ENCODE measurements at regions not wholly inside any gene's neighbourhood (a gene's known extent, or its start where the extent isn't known, plus 50 kb on each side); places are given as distances from the start of the nearest gene placed in this dataset.

- no peak overlapping the region for H3K27ac Mint-ChIP-seq (ENCODE audit: unreplicated experiment)
Observed at GRCh38 chr2:217419055-217419671, 559.3 kb upstream of the TNP1 start.

GRCh38 chr2:217418544-217418943 lies 558.7 kb upstream of the TNP1 start:
- DNase-seq (ENCODE audit: low spot score): no peak
- H3K27me3 Mint-ChIP-seq (ENCODE audit: unreplicated experiment): peaks cover 1% of the 10 kb centered on the region
- H3K27ac Mint-ChIP-seq (ENCODE audit: unreplicated experiment): no peak overlapping the region
- no peak for TF ChIP-seq CTCF (IDR thresholded peaks at IDR 0.05; ENCODE audit: unreplicated experiment)
- H3K9me3 Mint-ChIP-seq (ENCODE audit: unreplicated experiment): no peaks in the 10 kb centered on the region
- no peaks in the 10 kb centered on the region for H3K36me3 Mint-ChIP-seq (ENCODE audit: low read depth, unreplicated experiment)
- H3K4me1 Mint-ChIP-seq (ENCODE audit: unreplicated experiment): no peaks in the 10 kb centered on the region
- no peak overlapping the region for H3K4me3 Mint-ChIP-seq (ENCODE audit: unreplicated experiment)

More at GRCh38 chr2:217419055-217419671, 559.3 kb upstream of the TNP1 start:
- no peaks in the 10 kb centered on the region for H3K9me3 Mint-ChIP-seq (ENCODE audit: unreplicated experiment)
- no peak overlapping the region for H3K4me3 Mint-ChIP-seq (ENCODE audit: unreplicated experiment)
- no peaks in the 10 kb centered on the region for H3K4me1 Mint-ChIP-seq (ENCODE audit: unreplicated experiment)
- peaks cover 1% of the 10 kb centered on the region for H3K27me3 Mint-ChIP-seq (ENCODE audit: unreplicated experiment)
- H3K36me3 Mint-ChIP-seq (ENCODE audit: low read depth, unreplicated experiment): no peaks in the 10 kb centered on the region
- no peak for DNase-seq (ENCODE audit: low spot score)
- no peak for TF ChIP-seq CTCF (IDR thresholded peaks at IDR 0.05; ENCODE audit: unreplicated experiment)

GRCh38 chr2:217418090-217418489 lies 558.2 kb upstream of the TNP1 start:
- TF ChIP-seq CTCF (IDR thresholded peaks at IDR 0.05; ENCODE audit: unreplicated experiment): no peak
- Mint-ChIP-seq H3K27me3 (ENCODE audit: unreplicated experiment) (peaks cover 1% of the 10 kb centered on the region), H3K9me3 (ENCODE audit: unreplicated experiment) (no peaks in the 10 kb centered on the region), H3K4me3 (ENCODE audit: unreplicated experiment) (no peak overlapping the region), H3K4me1 (ENCODE audit: unreplicated experiment) (no peaks in the 10 kb centered on the region), H3K27ac (ENCODE audit: unreplicated experiment) (no peak overlapping the region), H3K36me3 (ENCODE audit: low read depth, unreplicated experiment) (no peaks in the 10 kb centered on the region)
- no peak for DNase-seq (ENCODE audit: low spot score)

GRCh38 chr2:217417536-217417935 lies 557.7 kb upstream of the TNP1 start:
- Mint-ChIP-seq H3K36me3 (ENCODE audit: low read depth, unreplicated experiment) (no peaks in the 10 kb centered on the region), H3K9me3 (ENCODE audit: unreplicated experiment) (no peaks in the 10 kb centered on the region), H3K27me3 (ENCODE audit: unreplicated experiment) (peaks cover 1% of the 10 kb centered on the region), H3K27ac (ENCODE audit: unreplicated experiment) (no peak overlapping the region), H3K4me3 (ENCODE audit: unreplicated experiment) (no peak overlapping the region), H3K4me1 (ENCODE audit: unreplicated experiment) (peaks cover 4% of the 10 kb centered on the region)
- no peak for DNase-seq (ENCODE audit: low spot score)
- no peak for TF ChIP-seq CTCF (IDR thresholded peaks at IDR 0.05; ENCODE audit: unreplicated experiment)

GRCh38 chr2:217415316-217415715 lies 555.5 kb upstream of the TNP1 start:
- no peak for TF ChIP-seq CTCF (IDR thresholded peaks at IDR 0.05; ENCODE audit: unreplicated experiment)
- peaks cover 1% of the 10 kb centered on the region for H3K27me3 Mint-ChIP-seq (ENCODE audit: unreplicated experiment)
- no peak for DNase-seq (ENCODE audit: low spot score)
- peaks cover 14% of the 10 kb centered on the region for H3K4me1 Mint-ChIP-seq (ENCODE audit: unreplicated experiment)
- no peak overlapping the region for H3K4me3 Mint-ChIP-seq (ENCODE audit: unreplicated experiment)
- H3K9me3 Mint-ChIP-seq (ENCODE audit: unreplicated experiment): no peaks in the 10 kb centered on the region
- no peak overlapping the region for H3K27ac Mint-ChIP-seq (ENCODE audit: unreplicated experiment)
- H3K36me3 Mint-ChIP-seq (ENCODE audit: low read depth, unreplicated experiment): no peaks in the 10 kb centered on the region
